Adrenal gland (tissue), 9 donors: ENCODE measurements at regions not wholly inside any gene's neighbourhood (a gene's known extent, or its start where the extent isn't known, plus 50 kb on each side); places are given as distances from the start of the nearest gene placed in this dataset.

Experiments
- DNase-seq, 7 donors: peaks; one replicate each; pipeline ENCODE4 v3.0.0-alpha.2; 2019 to 2020
- H3K27ac ChIP-seq, 5 donors: fragments of 200-600 bp; sonication (generic) in 4 of 5; 1 replicate in 3 of 5; 2 replicates in 2 of 5; pipeline versions ENCODE4 v1.5.1 to v1.8.0; 2016 to 2020; ENCODE audit warnings: mild to moderate bottlenecking in 1 of 5
- H3K27me3 ChIP-seq: fragments of 200-600 bp; 2 replicates; pipeline ENCODE4 v1.8.0; 2021
- H3K36me3 ChIP-seq, 2 donors: fragments of 200-600 bp; replicated peaks in 1 of 2; 1 replicate in 1 of 2; 2 replicates in 1 of 2; pipeline versions ENCODE4 v1.5.1 to v1.8.0; 2018 to 2022
- H3K4me1 ChIP-seq, 2 donors: fragments of 200-600 bp; replicated peaks in 1 of 2; 1 replicate in 1 of 2; 2 replicates in 1 of 2; pipeline versions ENCODE4 v1.5.1 to v1.8.0; 2018 to 2021
- H3K4me3 ChIP-seq, 4 donors: fragments of 200-600 bp; sonication (generic) in 3 of 4; one replicate each; pipeline ENCODE4 v1.5.1; 2016 to 2018
- H3K9me3 ChIP-seq, 3 donors: fragments of 200-600 bp; sonication (generic) in 1 of 3; replicated peaks in 1 of 3; 1 replicate in 2 of 3; 2 replicates in 1 of 3; pipeline versions ENCODE4 v1.5.1 to v1.8.0; 2016 to 2021
- CTCF ChIP-seq, 6 experiments: fragments of 450-650 bp in 4 of 6; fragments of 200-600 bp in 2 of 6; sonication (generic) in 1 of 6; IDR thresholded peaks; 1 replicate in 5 of 6; 2 replicates in 1 of 6; pipeline versions ENCODE4 v1.5.1 to v1.8.0; 2016 to 2021; ENCODE audit warnings: antibody characterized with exemption in 6 of 6, mild to moderate bottlenecking in 2 of 6, moderate library complexity in 1 of 6
- POLR2A ChIP-seq, 2 donors: fragments of 450-650 bp; IDR thresholded peaks; one replicate each; pipeline ENCODE4 v1.6.1; 2017; ENCODE audit warnings: antibody characterized with exemption in 2 of 2, mild to moderate bottlenecking in 2 of 2, moderate library complexity in 1 of 2
- WGBS, 4 donors: extraction: QIAGEN DNeasy Blood & Tissue Kit in 2 of 4; methylation state at CpG; one replicate each; pipeline versions ENCODE4 v1.1.5 to v1.1.7; 2013 to 2017; 5-methylcytosine and 5-hydroxymethylcytosine counted together
- intact Hi-C, 2 donors: fragments of 100-400 bp; cut with DNase I; formaldehyde crosslinking; loops; one replicate each; pipeline versions ENCODE4 v1.14.1 to v1.15.0; 2022 to 2023
- donor health status: healthy with polysubstance abuse.
- donor health status: Bipolar disorder and iron deficiency.
- donor health status: DM: yes; HTN: yes; CAD: no.
- donor health status: DM: no; HTN: no; CAD: no.
- donor health status: DM: no; HTN: no; CAD: no.

DNA sequence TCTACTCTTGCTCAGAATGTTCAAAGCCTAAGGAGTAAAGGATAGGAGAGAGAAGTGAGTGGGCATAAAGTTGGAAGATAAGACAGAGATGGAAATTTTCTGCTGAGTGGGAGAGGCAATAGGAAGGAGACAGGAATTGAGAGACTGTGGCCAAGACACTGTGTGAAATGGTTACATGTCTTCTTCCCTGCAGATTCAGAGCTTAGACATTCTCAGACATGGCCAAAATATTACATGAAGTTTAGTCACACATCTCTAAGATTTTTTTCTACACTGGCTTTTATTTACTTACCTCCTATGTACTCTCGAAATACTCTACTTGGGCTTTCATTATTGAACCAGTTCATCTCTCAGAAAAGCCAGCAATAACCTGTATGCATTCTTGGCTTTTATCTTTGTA is 363.0 kb upstream of the FANCL start:
- DNase-seq = no peak

GRCh38 chr2:58601017-58601416 is 359.9 kb upstream of the FANCL start:
- no peak overlapping the region for H3K27ac ChIP-seq
- H3K9me3 ChIP-seq = no peaks in the 10 kb centered on the region
- 76 to 91% (median 89%) methylated on average over 2 of the region's 2 CpGs for WGBS, 4 donors
- TF ChIP-seq CTCF (IDR thresholded peaks at IDR 0.05) (no peak), POLR2A (IDR thresholded peaks at IDR 0.05) (no peak)
- no peaks in the 10 kb centered on the region for H3K27me3 ChIP-seq
- no peak for DNase-seq
- no peak overlapping the region for H3K4me3 ChIP-seq
- intact Hi-C loops = no loop called here
- H3K4me1 ChIP-seq = no peaks in the 10 kb centered on the region
- H3K36me3 ChIP-seq = no peaks in the 10 kb centered on the region

More for the DNA sequence above, 363.0 kb upstream of the FANCL start:
- intact Hi-C loops = no loop called here
- Histone ChIP-seq H3K4me3 (no peak overlapping the region), H3K36me3 (no peaks in the 10 kb centered on the region), H3K9me3 (no peaks in the 10 kb centered on the region), H3K27ac (no peak overlapping the region), H3K4me1 (no peaks in the 10 kb centered on the region), H3K27me3 (no peaks in the 10 kb centered on the region)
- TF ChIP-seq POLR2A (IDR thresholded peaks at IDR 0.05) = no peak
- no peak for TF ChIP-seq CTCF (IDR thresholded peaks at IDR 0.05)
- 76 to 94% (median 83%) methylated on average over 1 of the region's 1 CpG for WGBS, 4 donors

- no peak overlapping the region for H3K27ac ChIP-seq
- intact Hi-C loops = no loop called here
- no peaks in the 10 kb centered on the region for H3K36me3 ChIP-seq
- H3K4me3 ChIP-seq = no peak overlapping the region
- WGBS, 4 donors = 78 to 85% (median 81%) methylated on average over 3 of the region's 3 CpGs
- no peaks in the 10 kb centered on the region for H3K4me1 ChIP-seq
- H3K9me3 ChIP-seq = no peaks in the 10 kb centered on the region
- TF ChIP-seq POLR2A (IDR thresholded peaks at IDR 0.05) (no peak), CTCF (IDR thresholded peaks at IDR 0.05) (no peak)
- H3K27me3 ChIP-seq = no peaks in the 10 kb centered on the region
- no peak for DNase-seq
These were observed 357.0 kb upstream of the FANCL start for GRCh38 chr2:58598171-58598570.

- WGBS, 4 donors = 53 to 73% (median 62%) methylated on average over 3 of the region's 3 CpGs
- H3K27me3 ChIP-seq = no peaks in the 10 kb centered on the region
- TF ChIP-seq CTCF (IDR thresholded peaks at IDR 0.05) = no peak
- no peak for TF ChIP-seq POLR2A (IDR thresholded peaks at IDR 0.05)
- no peaks in the 10 kb centered on the region for H3K36me3 ChIP-seq
- no peak overlapping the region for H3K4me3 ChIP-seq
- H3K27ac ChIP-seq = no peak overlapping the region
- no peaks in the 10 kb centered on the region for H3K9me3 ChIP-seq
- no peak for DNase-seq
- intact Hi-C loops = no loop called here
- no peaks in the 10 kb centered on the region for H3K4me1 ChIP-seq
These were observed 354.6 kb upstream of the FANCL start for GRCh38 chr2:58595714-58596113.
